Activated B cell treated with CpG ODN at 0.5 μM for 24 hours (primary cell): ENCODE measurements at regions not wholly inside any gene's neighbourhood (a gene's known extent, or its start where the extent isn't known, plus 50 kb on each side); places are given as distances from the start of the nearest gene placed in this dataset.

Source experiments
- ATAC-seq: fragments of 200-7000 bp; cut with Tn5 transposase; one replicate; pipeline ENCODE4 v1.10.0; 2021; ENCODE audit warnings: low read depth, mild to moderate bottlenecking, moderate library complexity
- CTCF ChIA-PET: fragments of 350-600 bp; sonication (Branson Sonifier 250); formaldehyde crosslinking; loops from one replicate; lab custom pipeline; 2021; ENCODE audit warnings: antibody characterized with exemption; lab: Charles Lee
- POLR2A ChIA-PET: fragments of 350-600 bp; sonication (Branson Sonifier 250); formaldehyde crosslinking; loops from one replicate; lab custom pipeline; 2021; ENCODE audit warnings: antibody characterized with exemption; lab: Charles Lee
- DNase-seq: peaks from one replicate; pipeline ENCODE4 v3.0.0; 2022
- H3K27ac Mint-ChIP-seq: one replicate; pipeline ENCODE4 v1.8.0; 2020; ENCODE audit warnings: mixed read lengths
- H3K27me3 Mint-ChIP-seq: one replicate; pipeline ENCODE4 v1.8.0; 2021; ENCODE audit warnings: mixed read lengths
- H3K36me3 Mint-ChIP-seq: one replicate; pipeline ENCODE4 v1.8.0; 2021; ENCODE audit warnings: low read depth, mixed read lengths
- H3K4me1 Mint-ChIP-seq: one replicate; pipeline ENCODE4 v1.8.0; 2021; ENCODE audit warnings: mixed read lengths
- H3K4me3 Mint-ChIP-seq: one replicate; pipeline ENCODE4 v1.8.0; 2020; ENCODE audit warnings: mild to moderate bottlenecking, mixed read lengths
- H3K9me3 Mint-ChIP-seq: one replicate; pipeline ENCODE4 v1.8.0; 2020; ENCODE audit warnings: mixed read lengths
- intact Hi-C: fragments of 100-400 bp; cut with micrococcal nuclease; formaldehyde crosslinking; loops from one replicate; pipeline ENCODE4 v1.15.1; 2024
- TF ChIP-seq, protein P1 (sequence below): fragments of 200-600 bp; IDR thresholded peaks from one replicate; pipeline ENCODE4 v1.8.0; 2022; ENCODE audit warnings: antibody characterized with exemption, mild to moderate bottlenecking

DNA sequence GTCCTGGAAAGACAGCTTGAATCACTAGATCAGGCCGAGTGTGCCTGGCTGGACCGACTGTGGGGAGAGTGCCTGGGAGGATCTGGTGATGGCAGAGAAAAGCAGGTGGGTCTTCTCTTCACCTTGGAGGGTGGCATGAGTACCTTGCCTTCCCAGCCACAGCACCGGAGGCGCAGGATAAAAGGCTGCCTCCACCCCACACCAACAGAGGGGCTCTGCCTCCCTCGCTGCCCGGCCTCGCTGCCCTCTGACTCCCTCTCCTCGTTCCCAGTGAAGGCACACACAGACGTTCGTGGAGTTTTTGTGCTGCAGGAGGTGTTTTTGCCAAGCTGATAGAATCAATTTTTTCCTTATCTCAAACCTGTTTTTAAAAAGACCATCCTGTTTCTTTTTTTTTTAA is 71.4 kb upstream of the HAAO start:
- ATAC-seq (no peak), DNase-seq (no peak)
- Mint-ChIP-seq H3K4me3 (no peak overlapping the region), H3K36me3 (no peaks in the 10 kb centered on the region), H3K27me3 (no peaks in the 10 kb centered on the region), H3K9me3 (peaks cover 7% of the 10 kb centered on the region), H3K27ac (no peak overlapping the region), H3K4me1 (no peaks in the 10 kb centered on the region)
- POLR2A ChIA-PET: no interaction called here
- intact Hi-C loops: no loop called here
- CTCF ChIA-PET: no interaction called here
- TF ChIP-seq, protein P1, sequence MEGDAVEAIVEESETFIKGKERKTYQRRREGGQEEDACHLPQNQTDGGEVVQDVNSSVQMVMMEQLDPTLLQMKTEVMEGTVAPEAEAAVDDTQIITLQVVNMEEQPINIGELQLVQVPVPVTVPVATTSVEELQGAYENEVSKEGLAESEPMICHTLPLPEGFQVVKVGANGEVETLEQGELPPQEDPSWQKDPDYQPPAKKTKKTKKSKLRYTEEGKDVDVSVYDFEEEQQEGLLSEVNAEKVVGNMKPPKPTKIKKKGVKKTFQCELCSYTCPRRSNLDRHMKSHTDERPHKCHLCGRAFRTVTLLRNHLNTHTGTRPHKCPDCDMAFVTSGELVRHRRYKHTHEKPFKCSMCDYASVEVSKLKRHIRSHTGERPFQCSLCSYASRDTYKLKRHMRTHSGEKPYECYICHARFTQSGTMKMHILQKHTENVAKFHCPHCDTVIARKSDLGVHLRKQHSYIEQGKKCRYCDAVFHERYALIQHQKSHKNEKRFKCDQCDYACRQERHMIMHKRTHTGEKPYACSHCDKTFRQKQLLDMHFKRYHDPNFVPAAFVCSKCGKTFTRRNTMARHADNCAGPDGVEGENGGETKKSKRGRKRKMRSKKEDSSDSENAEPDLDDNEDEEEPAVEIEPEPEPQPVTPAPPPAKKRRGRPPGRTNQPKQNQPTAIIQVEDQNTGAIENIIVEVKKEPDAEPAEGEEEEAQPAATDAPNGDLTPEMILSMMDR: no peak

DNA sequence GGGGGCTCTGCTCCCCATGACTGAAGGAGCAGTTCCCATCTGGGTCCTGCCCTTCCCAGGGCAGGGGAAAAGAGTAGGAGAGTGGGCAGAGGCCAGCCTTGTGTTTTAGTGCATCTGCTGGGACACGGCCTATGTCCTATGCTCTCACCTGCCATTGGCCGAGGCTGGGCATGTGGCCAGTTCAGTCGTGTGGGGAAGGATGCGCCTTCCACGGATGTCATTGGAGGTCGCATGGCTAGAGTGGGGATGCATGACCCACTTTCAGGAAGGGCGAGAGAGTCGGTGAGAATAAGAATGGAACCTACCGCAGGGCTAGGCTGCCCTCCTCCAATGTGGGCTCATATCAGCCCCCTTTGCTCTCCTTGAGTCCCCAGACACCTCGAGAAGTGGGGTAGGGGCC is 70.9 kb upstream of the HAAO start:
- no peak overlapping the region for H3K4me3 Mint-ChIP-seq
- ChIA-PET CTCF (no interaction called here), POLR2A (no interaction called here)
- no peaks in the 10 kb centered on the region for H3K4me1 Mint-ChIP-seq
- no peak overlapping the region for H3K27ac Mint-ChIP-seq
- H3K27me3 Mint-ChIP-seq: no peaks in the 10 kb centered on the region
- H3K9me3 Mint-ChIP-seq: peaks cover 8% of the 10 kb centered on the region
- ATAC-seq: no peak
- intact Hi-C loops: no loop called here
- no peaks in the 10 kb centered on the region for H3K36me3 Mint-ChIP-seq
- DNase-seq: no peak
- TF ChIP-seq, protein P1: no peak

DNA sequence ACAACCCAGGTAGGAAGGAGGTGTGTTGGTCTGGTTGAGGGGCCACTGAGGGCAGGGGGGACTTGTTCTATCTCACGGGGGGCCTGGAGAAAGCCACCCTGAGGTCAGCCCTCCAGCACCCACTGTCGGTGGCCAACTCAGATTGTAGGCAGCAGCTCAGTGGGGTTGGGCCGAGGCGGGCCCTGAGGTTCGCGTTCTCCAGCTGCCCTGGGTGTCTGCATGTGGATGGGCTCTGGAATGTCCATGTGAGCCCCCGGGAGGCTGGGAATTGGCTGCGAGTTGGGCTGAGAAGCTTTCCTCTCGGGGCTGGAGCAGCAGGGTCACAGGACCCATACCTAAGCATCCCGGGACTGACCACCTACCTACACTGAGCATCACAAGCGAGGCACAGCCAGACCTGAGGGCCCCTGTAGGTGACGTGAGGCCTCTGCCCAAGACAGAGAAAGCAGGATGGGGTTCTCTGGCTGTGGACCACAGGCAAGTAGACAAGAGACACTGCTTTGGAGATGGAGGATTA is 70.3 kb upstream of the HAAO start:
- Mint-ChIP-seq H3K4me1 (no peaks in the 10 kb centered on the region), H3K9me3 (peaks cover 8% of the 10 kb centered on the region), H3K27me3 (no peaks in the 10 kb centered on the region), H3K36me3 (no peaks in the 10 kb centered on the region), H3K27ac (no peak overlapping the region), H3K4me3 (no peak overlapping the region)
- DNase-seq (no peak), ATAC-seq (no peak)
- CTCF ChIA-PET: no interaction called here
- intact Hi-C loops: no loop called here
- POLR2A ChIA-PET: no interaction called here
- TF ChIP-seq, protein P1: no peak

DNA sequence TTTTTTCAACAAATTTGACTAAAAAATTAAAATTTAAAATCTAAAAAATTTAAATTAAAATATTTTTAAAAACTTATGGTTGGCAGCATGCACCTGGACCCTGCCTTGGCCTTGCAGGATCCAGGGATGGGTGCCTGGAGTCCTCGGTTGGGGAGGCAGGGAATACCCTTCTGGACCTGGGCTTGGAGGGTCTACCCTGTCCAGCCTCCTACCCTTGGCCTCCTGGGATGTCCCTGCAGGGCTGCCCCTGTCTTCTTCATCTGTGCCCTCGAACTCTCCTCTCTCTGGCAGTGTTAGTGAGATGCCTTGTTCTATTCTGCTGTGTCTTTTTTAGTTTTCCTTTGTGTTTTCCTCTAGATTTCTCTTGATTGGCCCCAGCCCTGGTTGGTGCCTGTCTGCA is 68.9 kb upstream of the HAAO start:
- CTCF ChIA-PET: no interaction called here
- Mint-ChIP-seq H3K4me1 (no peaks in the 10 kb centered on the region), H3K9me3 (peaks cover 8% of the 10 kb centered on the region), H3K27me3 (no peaks in the 10 kb centered on the region), H3K4me3 (no peak overlapping the region), H3K36me3 (no peaks in the 10 kb centered on the region), H3K27ac (no peak overlapping the region)
- POLR2A ChIA-PET: no interaction called here
- ATAC-seq (no peak), DNase-seq (no peak)
- TF ChIP-seq, protein P1: no peak
- intact Hi-C loops: no loop called here

DNA sequence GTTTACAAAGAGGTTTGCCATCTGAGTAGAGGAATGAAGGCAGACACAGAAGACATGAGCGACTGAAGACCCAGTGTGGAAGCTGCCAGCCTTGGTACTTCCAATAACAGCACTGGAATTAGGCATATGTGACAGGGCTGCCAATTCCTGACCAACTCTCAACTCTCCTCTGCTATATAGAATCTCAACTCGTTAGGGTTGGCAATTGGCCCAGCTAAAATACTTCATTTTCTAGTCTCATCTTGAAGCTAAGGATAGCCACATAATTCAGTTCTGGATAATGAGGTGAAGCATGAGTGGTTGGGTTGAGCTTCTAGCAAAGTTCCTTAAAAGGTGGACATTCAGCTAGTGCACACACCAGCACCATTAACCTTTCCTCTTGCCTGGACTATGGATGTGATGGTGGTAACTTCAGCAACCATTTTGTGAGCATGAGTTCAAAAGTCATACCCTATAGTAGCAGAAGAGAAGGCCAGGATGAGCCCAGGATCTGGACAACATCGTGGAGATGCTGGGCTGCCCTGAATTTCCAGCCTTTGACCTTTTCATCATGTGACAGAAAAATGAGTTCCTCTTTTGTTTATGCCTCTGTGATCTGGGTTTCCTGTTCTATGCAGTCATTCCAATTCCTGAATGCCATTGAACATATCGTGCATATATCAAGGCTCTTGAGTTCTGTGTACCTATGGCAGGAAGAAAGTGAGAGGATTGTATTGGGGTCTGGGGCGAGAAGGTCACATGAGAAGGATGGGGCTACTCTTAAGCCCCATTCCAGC is 68.1 kb upstream of the HAAO start:
- ATAC-seq (no peak), DNase-seq (no peak)
- TF ChIP-seq, protein P1: no peak
- no peaks in the 10 kb centered on the region for H3K4me1 Mint-ChIP-seq
- no peak overlapping the region for H3K4me3 Mint-ChIP-seq
- POLR2A ChIA-PET: no interaction called here
- H3K36me3 Mint-ChIP-seq: no peaks in the 10 kb centered on the region
- CTCF ChIA-PET: interaction anchor here (0.6 to 2.0 kb wide), 5 partner anchors 22 to 716 kb away, joined by 3 to 14 read pairs (median 3); no protein-coding TSS in a partner anchor
- peaks cover 8% of the 10 kb centered on the region for H3K9me3 Mint-ChIP-seq
- no peaks in the 10 kb centered on the region for H3K27me3 Mint-ChIP-seq
- intact Hi-C loops: no loop called here
- H3K27ac Mint-ChIP-seq: no peak overlapping the region
